HFFc6 (cell line): ENCODE measurements at regions not wholly inside any gene's neighbourhood (a gene's known extent, or its start where the extent isn't known, plus 50 kb on each side); places are given as distances from the start of the nearest gene placed in this dataset.

Experiments used
- DNase-seq: peaks from one replicate; pipeline ENCODE4 v3.0.0-alpha.2; 2018
- H3K27ac Mint-ChIP-seq: 2 replicates; pipeline ENCODE4 v1.8.0; 2020; ENCODE audit warnings: mild to moderate bottlenecking, mixed read lengths
- H3K27me3 Mint-ChIP-seq: 2 replicates; pipeline ENCODE4 v1.8.0; 2021; ENCODE audit warnings: mild to moderate bottlenecking, moderate library complexity, mixed read lengths; ENCODE audit not compliant: insufficient read depth
- H3K36me3 Mint-ChIP-seq: 2 replicates; pipeline ENCODE4 v1.8.0; 2021; ENCODE audit warnings: low read depth, mixed read lengths
- H3K4me1 Mint-ChIP-seq: 2 replicates; pipeline ENCODE4 v1.8.0; 2020; ENCODE audit warnings: low read depth, mixed read lengths
- H3K4me3 Mint-ChIP-seq: 2 replicates; pipeline ENCODE4 v1.8.0; 2020; ENCODE audit warnings: mild to moderate bottlenecking, moderate library complexity, mixed read lengths
- H3K9me3 Mint-ChIP-seq: 2 replicates; pipeline ENCODE4 v1.8.0; 2020; ENCODE audit warnings: mild to moderate bottlenecking, mixed read lengths
- CTCF ChIP-seq: fragments of 200-600 bp; sonication (generic); IDR thresholded peaks from 2 replicates; pipeline ENCODE4 v1.5.0; 2021; ENCODE audit warnings: antibody characterized with exemption, mild to moderate bottlenecking

- Mint-ChIP-seq H3K27me3 (no peaks in the 10 kb centered on the region), H3K27ac (no peak overlapping the region), H3K4me1 (peaks cover 11% of the 10 kb centered on the region), H3K36me3 (no peaks in the 10 kb centered on the region), H3K4me3 (no peak overlapping the region), H3K9me3 (no peaks in the 10 kb centered on the region)
- no peak for TF ChIP-seq CTCF
- no peak for DNase-seq
Measured at GRCh38 chr16:73226675-73227074, 178.7 kb upstream of the ZFHX3 start.

- Mint-ChIP-seq H3K27ac (no peak overlapping the region), H3K4me1 (peaks cover 11% of the 10 kb centered on the region), H3K4me3 (no peak overlapping the region), H3K27me3 (no peaks in the 10 kb centered on the region), H3K36me3 (no peaks in the 10 kb centered on the region), H3K9me3 (no peaks in the 10 kb centered on the region)
- no peak for TF ChIP-seq CTCF
- no peak for DNase-seq
Measured at GRCh38 chr16:73225983-73226382, 178.1 kb upstream of the ZFHX3 start.

GRCh38 chr16:73220836-73221235 lies 172.9 kb upstream of the ZFHX3 start:
- DNase-seq: no peak
- H3K27me3 Mint-ChIP-seq: no peaks in the 10 kb centered on the region
- no peak overlapping the region for H3K4me3 Mint-ChIP-seq
- peaks cover 15% of the 10 kb centered on the region for H3K4me1 Mint-ChIP-seq
- TF ChIP-seq CTCF: no peak
- H3K9me3 Mint-ChIP-seq: peaks cover 7% of the 10 kb centered on the region; the same call in 1 of the 2 replicates
- H3K36me3 Mint-ChIP-seq: no peaks in the 10 kb centered on the region
- no peak overlapping the region for H3K27ac Mint-ChIP-seq

GRCh38 chr16:73219176-73219575 lies 171.2 kb upstream of the ZFHX3 start:
- Mint-ChIP-seq H3K4me3 (no peak overlapping the region), H3K27me3 (no peaks in the 10 kb centered on the region), H3K9me3 (peaks cover 9% of the 10 kb centered on the region; the same call in 1 of the 2 replicates), H3K4me1 (peaks cover 31% of the 10 kb centered on the region), H3K36me3 (no peaks in the 10 kb centered on the region), H3K27ac (no peak overlapping the region)
- TF ChIP-seq CTCF: peak; percentile 65
- no peak for DNase-seq

- Mint-ChIP-seq H3K27me3 (no peaks in the 10 kb centered on the region), H3K4me1 (peaks cover 47% of the 10 kb centered on the region), H3K27ac (no peak overlapping the region), H3K4me3 (no peak overlapping the region), H3K9me3 (peaks cover 9% of the 10 kb centered on the region; the same call in 1 of the 2 replicates), H3K36me3 (no peaks in the 10 kb centered on the region)
- peak; percentile 75 for TF ChIP-seq CTCF
- DNase-seq: no peak
Measured at GRCh38 chr16:73217654-73218053, 169.7 kb upstream of the ZFHX3 start.

GRCh38 chr16:73216932-73217331 lies 169.0 kb upstream of the ZFHX3 start:
- Mint-ChIP-seq H3K36me3 (no peaks in the 10 kb centered on the region), H3K4me1 (peaks cover 51% of the 10 kb centered on the region), H3K4me3 (peak overlapping the region; percentile 53), H3K27ac (peak overlapping the region; percentile 91), H3K9me3 (peaks cover 9% of the 10 kb centered on the region; the same call in 1 of the 2 replicates), H3K27me3 (no peaks in the 10 kb centered on the region)
- DNase-seq: peak; percentile 14
- no peak for TF ChIP-seq CTCF
